Adrenal gland (tissue), 9 donors: ENCODE measurements at regions not wholly inside any gene's neighbourhood (a gene's known extent, or its start where the extent isn't known, plus 50 kb on each side); places are given as distances from the start of the nearest gene placed in this dataset.

Source experiments
- DNase-seq, 7 donors: peaks; one replicate each; pipeline ENCODE4 v3.0.0-alpha.2; 2019 to 2020
- H3K27ac ChIP-seq, 5 donors: fragments of 200-600 bp; sonication (generic) in 4 of 5; 1 replicate in 3 of 5; 2 replicates in 2 of 5; pipeline versions ENCODE4 v1.5.1 to v1.8.0; 2016 to 2020; ENCODE audit warnings: mild to moderate bottlenecking in 1 of 5
- H3K27me3 ChIP-seq: fragments of 200-600 bp; 2 replicates; pipeline ENCODE4 v1.8.0; 2021
- H3K36me3 ChIP-seq, 2 donors: fragments of 200-600 bp; replicated peaks in 1 of 2; 1 replicate in 1 of 2; 2 replicates in 1 of 2; pipeline versions ENCODE4 v1.5.1 to v1.8.0; 2018 to 2022
- H3K4me1 ChIP-seq, 2 donors: fragments of 200-600 bp; replicated peaks in 1 of 2; 1 replicate in 1 of 2; 2 replicates in 1 of 2; pipeline versions ENCODE4 v1.5.1 to v1.8.0; 2018 to 2021
- H3K4me3 ChIP-seq, 4 donors: fragments of 200-600 bp; sonication (generic) in 3 of 4; one replicate each; pipeline ENCODE4 v1.5.1; 2016 to 2018
- H3K9me3 ChIP-seq, 3 donors: fragments of 200-600 bp; sonication (generic) in 1 of 3; replicated peaks in 1 of 3; 1 replicate in 2 of 3; 2 replicates in 1 of 3; pipeline versions ENCODE4 v1.5.1 to v1.8.0; 2016 to 2021
- POLR2A ChIP-seq, 2 donors: fragments of 450-650 bp; IDR thresholded peaks; one replicate each; pipeline ENCODE4 v1.6.1; 2017; ENCODE audit warnings: antibody characterized with exemption in 2 of 2, mild to moderate bottlenecking in 2 of 2, moderate library complexity in 1 of 2
- WGBS, 4 donors: extraction: QIAGEN DNeasy Blood & Tissue Kit in 2 of 4; methylation state at CpG; one replicate each; pipeline versions ENCODE4 v1.1.5 to v1.1.7; 2013 to 2017; 5-methylcytosine and 5-hydroxymethylcytosine counted together
- intact Hi-C, 2 donors: fragments of 100-400 bp; cut with DNase I; formaldehyde crosslinking; loops; one replicate each; pipeline versions ENCODE4 v1.14.1 to v1.15.0; 2022 to 2023
- TF ChIP-seq, protein P1 (sequence below), 6 experiments: fragments of 450-650 bp in 4 of 6; fragments of 200-600 bp in 2 of 6; sonication (generic) in 1 of 6; IDR thresholded peaks; 1 replicate in 5 of 6; 2 replicates in 1 of 6; pipeline versions ENCODE4 v1.5.1 to v1.8.0; 2016 to 2021; ENCODE audit warnings: antibody characterized with exemption in 6 of 6, mild to moderate bottlenecking in 2 of 6, moderate library complexity in 1 of 6
- donor health status: healthy with polysubstance abuse.
- donor health status: Bipolar disorder and iron deficiency.
- donor health status: DM: yes; HTN: yes; CAD: no.
- donor health status: DM: no; HTN: no; CAD: no.
- donor health status: DM: no; HTN: no; CAD: no.

DNA sequence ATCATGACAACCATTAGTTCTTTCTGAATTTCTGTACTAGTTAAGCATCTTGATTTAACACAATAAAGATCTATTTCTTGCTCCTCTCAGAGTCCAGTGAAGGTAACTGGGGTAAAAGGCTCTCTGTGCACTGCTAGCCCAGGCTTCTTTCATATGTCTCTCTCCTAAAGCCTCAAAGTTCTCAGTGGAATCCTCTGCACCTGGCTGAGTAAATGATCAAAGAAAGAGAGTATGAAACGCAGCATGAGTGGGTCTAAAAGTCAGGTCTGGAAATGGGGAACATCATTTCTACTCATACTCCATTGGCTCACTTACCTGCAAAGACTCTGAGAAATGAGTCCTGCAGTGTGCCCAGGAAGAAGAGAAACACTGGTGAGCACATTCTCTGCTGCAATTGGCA is 418.5 kb downstream of the PTPRC start:
- Histone ChIP-seq H3K27me3 (no peaks in the 10 kb centered on the region), H3K27ac (no peak overlapping the region), H3K4me3 (no peak overlapping the region), H3K9me3 (no peaks in the 10 kb centered on the region), H3K4me1 (no peaks in the 10 kb centered on the region), H3K36me3 (no peaks in the 10 kb centered on the region)
- no peak for DNase-seq
- WGBS, 4 donors = 64 to 90% (median 78%) methylated on average over 1 of the region's 1 CpG
- intact Hi-C loops = no loop called here
- no peak for TF ChIP-seq POLR2A (IDR thresholded peaks at IDR 0.05)
- TF ChIP-seq, protein P1, sequence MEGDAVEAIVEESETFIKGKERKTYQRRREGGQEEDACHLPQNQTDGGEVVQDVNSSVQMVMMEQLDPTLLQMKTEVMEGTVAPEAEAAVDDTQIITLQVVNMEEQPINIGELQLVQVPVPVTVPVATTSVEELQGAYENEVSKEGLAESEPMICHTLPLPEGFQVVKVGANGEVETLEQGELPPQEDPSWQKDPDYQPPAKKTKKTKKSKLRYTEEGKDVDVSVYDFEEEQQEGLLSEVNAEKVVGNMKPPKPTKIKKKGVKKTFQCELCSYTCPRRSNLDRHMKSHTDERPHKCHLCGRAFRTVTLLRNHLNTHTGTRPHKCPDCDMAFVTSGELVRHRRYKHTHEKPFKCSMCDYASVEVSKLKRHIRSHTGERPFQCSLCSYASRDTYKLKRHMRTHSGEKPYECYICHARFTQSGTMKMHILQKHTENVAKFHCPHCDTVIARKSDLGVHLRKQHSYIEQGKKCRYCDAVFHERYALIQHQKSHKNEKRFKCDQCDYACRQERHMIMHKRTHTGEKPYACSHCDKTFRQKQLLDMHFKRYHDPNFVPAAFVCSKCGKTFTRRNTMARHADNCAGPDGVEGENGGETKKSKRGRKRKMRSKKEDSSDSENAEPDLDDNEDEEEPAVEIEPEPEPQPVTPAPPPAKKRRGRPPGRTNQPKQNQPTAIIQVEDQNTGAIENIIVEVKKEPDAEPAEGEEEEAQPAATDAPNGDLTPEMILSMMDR (IDR thresholded peaks at IDR 0.05) = no peak

DNA sequence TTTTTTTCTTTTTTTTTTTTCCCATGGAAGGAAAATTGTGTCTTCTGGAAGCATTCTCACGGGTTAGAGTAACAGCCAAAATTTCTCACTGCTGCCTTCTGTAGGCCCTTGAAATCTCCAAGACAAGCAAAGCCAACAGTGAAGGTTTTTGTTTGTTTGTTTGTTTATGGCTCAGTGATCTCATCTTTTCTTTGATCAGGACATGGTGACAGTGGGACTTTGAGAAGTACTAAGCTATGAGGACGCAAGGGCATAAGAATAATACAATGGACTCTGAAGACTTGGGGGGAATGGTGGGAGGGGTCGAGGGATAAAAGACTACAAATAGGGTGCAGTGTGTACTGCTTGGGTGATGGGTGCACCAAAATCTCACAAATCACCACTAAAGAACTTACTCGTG is 419.4 kb downstream of the PTPRC start:
- Histone ChIP-seq H3K27me3 (no peaks in the 10 kb centered on the region), H3K9me3 (no peaks in the 10 kb centered on the region), H3K4me1 (no peaks in the 10 kb centered on the region), H3K27ac (no peak overlapping the region), H3K36me3 (no peaks in the 10 kb centered on the region), H3K4me3 (no peak overlapping the region)
- TF ChIP-seq, protein P1 (IDR thresholded peaks at IDR 0.05) = no peak
- TF ChIP-seq POLR2A (IDR thresholded peaks at IDR 0.05) = no peak
- 65 to 75% (median 74%) methylated on average over 4 of the region's 4 CpGs for WGBS, 4 donors
- intact Hi-C loops = no loop called here
- no peak for DNase-seq

DNA sequence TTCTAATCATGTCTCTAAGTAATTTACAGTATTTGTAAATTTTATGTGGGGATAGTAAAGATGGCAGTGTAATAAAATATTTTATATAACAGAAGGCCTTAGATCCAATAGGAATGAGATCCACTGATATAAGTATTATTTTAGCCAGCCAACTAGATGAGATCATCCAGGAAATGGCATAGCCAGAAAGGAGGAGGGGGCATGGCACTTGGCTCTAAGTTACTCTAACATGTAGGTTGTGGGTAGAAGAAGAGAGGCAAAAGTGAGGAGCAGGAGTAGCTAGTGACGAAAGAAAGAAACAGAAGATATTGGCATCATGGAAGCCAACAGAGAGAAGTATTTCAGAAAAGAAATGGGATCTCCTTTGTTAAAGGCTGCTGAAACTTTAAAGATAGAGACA is 426.1 kb downstream of the PTPRC start:
- TF ChIP-seq POLR2A (IDR thresholded peaks at IDR 0.05) = no peak
- TF ChIP-seq, protein P1 (IDR thresholded peaks at IDR 0.05) = no peak
- no peak for DNase-seq
- Histone ChIP-seq H3K9me3 (no peaks in the 10 kb centered on the region), H3K36me3 (no peaks in the 10 kb centered on the region), H3K4me1 (no peaks in the 10 kb centered on the region), H3K27ac (no peak overlapping the region), H3K4me3 (no peak overlapping the region), H3K27me3 (no peaks in the 10 kb centered on the region)
- 80 to 91% (median 84%) methylated on average over 1 of the region's 1 CpG for WGBS, 4 donors
- intact Hi-C loops = no loop called here

DNA sequence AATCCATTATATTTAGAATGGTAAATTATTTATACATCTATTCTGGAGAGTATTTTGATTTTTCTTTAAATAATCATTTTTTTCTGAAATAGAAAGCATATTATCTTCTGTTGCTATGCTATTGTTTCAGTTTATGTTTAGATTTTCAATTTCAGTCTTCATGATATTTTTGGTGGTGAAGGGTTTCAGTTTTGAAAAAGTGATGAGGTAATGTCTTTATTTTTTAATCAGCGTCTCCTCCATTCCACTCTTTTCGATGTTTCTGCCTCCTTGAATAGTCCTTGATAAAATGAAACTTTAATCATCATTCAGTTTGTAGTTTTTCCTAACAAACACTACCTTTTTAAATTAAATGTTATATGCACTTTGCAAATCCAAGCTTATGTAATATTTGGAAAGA is 428.6 kb downstream of the PTPRC start:
- intact Hi-C loops = no loop called here
- Histone ChIP-seq H3K4me1 (no peaks in the 10 kb centered on the region), H3K27me3 (no peaks in the 10 kb centered on the region), H3K4me3 (no peak overlapping the region), H3K27ac (no peak overlapping the region), H3K36me3 (no peaks in the 10 kb centered on the region), H3K9me3 (no peaks in the 10 kb centered on the region)
- TF ChIP-seq POLR2A (IDR thresholded peaks at IDR 0.05) = no peak
- TF ChIP-seq, protein P1 (IDR thresholded peaks at IDR 0.05) = no peak
- DNase-seq = no peak
- whole genome bisulfite sequencing, 4 donors = 69 to 86% (median 82%) methylated on average over 2 of the region's 2 CpGs
